ENCODE measurements at regions not wholly inside any gene's neighbourhood (a gene's known extent, or its start where the extent isn't known, plus 50 kb on each side); places are given as distances from the start of the nearest gene placed in this dataset.

GRCh38 chr14:51473351-51473750 is 178.4 kb upstream of the FRMD6 start:
- no peak for DNase-seq (ENCODE audit: low read depth in 2 of 2)

- no peak for DNase-seq (ENCODE audit: low read depth in 2 of 2)
Measured at GRCh38 chr14:51473808-51474565, 177.7 kb upstream of the FRMD6 start.

- no peak for DNase-seq (ENCODE audit: low read depth in 2 of 2)
Measured at GRCh38 chr14:51474854-51475253, 176.9 kb upstream of the FRMD6 start.

- no peak for DNase-seq (ENCODE audit: low read depth in 2 of 2)
Measured at GRCh38 chr14:51478175-51478621, 173.5 kb upstream of the FRMD6 start.

- DNase-seq (ENCODE audit: low read depth in 2 of 2): no peak
Measured at GRCh38 chr14:51479584-51480325, 172.0 kb upstream of the FRMD6 start.

- DNase-seq (ENCODE audit: low read depth in 2 of 2): peak; percentile 27 to 43
Measured at GRCh38 chr14:51481643-51482042, 170.1 kb upstream of the FRMD6 start.

GRCh38 chr14:51482102-51482501 is 169.6 kb upstream of the FRMD6 start:
- no peak for DNase-seq (ENCODE audit: low read depth in 2 of 2)

- DNase-seq (ENCODE audit: low read depth in 2 of 2): no peak
Measured at GRCh38 chr14:51484485-51484884, 167.2 kb upstream of the FRMD6 start.

- DNase-seq (ENCODE audit: low read depth in 2 of 2): no peak
Measured at GRCh38 chr14:51485733-51486132, 166.0 kb upstream of the FRMD6 start.

- no peak for DNase-seq (ENCODE audit: low read depth in 2 of 2)
Measured at GRCh38 chr14:51487848-51488247, 163.9 kb upstream of the FRMD6 start.

- DNase-seq (ENCODE audit: low read depth in 2 of 2): no peak
Measured at GRCh38 chr14:51488569-51489220, 163.0 kb upstream of the FRMD6 start.

GRCh38 chr14:51490205-51490604 is 161.5 kb upstream of the FRMD6 start:
- DNase-seq (ENCODE audit: low read depth in 2 of 2): no peak

- no peak for DNase-seq (ENCODE audit: low read depth in 2 of 2)
Measured at GRCh38 chr14:51491036-51491545, 160.6 kb upstream of the FRMD6 start.

GRCh38 chr14:51491776-51492175 is 159.9 kb upstream of the FRMD6 start:
- peak in 1 of 2 donors; percentile 5 for DNase-seq (ENCODE audit: low read depth in 2 of 2)

GRCh38 chr14:51495319-51495718 is 156.4 kb upstream of the FRMD6 start:
- peak in 1 of 2 donors; percentile 68 for DNase-seq (ENCODE audit: low read depth in 2 of 2)

GRCh38 chr14:51498411-51499227 is 153.1 kb upstream of the FRMD6 start:
- DNase-seq (ENCODE audit: low read depth in 2 of 2): no peak

GRCh38 chr14:51500776-51501175 is 150.9 kb upstream of the FRMD6 start:
- DNase-seq (ENCODE audit: low read depth in 2 of 2): peak in 1 of 2 donors; percentile 36

GRCh38 chr14:51501746-51502145 is 150.0 kb upstream of the FRMD6 start:
- no peak for DNase-seq (ENCODE audit: low read depth in 2 of 2)

- no peak for DNase-seq (ENCODE audit: low read depth in 2 of 2)
Measured at GRCh38 chr14:51504669-51505068, 147.0 kb upstream of the FRMD6 start.

- DNase-seq (ENCODE audit: low read depth in 2 of 2): no peak
Measured at GRCh38 chr14:51507511-51507905, 144.2 kb upstream of the FRMD6 start.

GRCh38 chr14:51507906-51508511 is 143.7 kb upstream of the FRMD6 start:
- peak in 1 of 2 donors; percentile 66 for DNase-seq (ENCODE audit: low read depth in 2 of 2)

Data from dermis microvascular lymphatic vessel endothelial cell (primary cell).